Trophoblast cell (in vitro differentiated cells and primary cell): ENCODE measurements at regions not wholly inside any gene's neighbourhood (a gene's known extent, or its start where the extent isn't known, plus 50 kb on each side); places are given as distances from the start of the nearest gene placed in this dataset.

Source experiments
- DNase-seq, 2 donors: peaks; one replicate each; pipeline ENCODE4 v3.0.0-alpha.2; 2016
- H2AFZ ChIP-seq: 2 replicates; pipeline ENCODE4 v1.6.1; 2013; ENCODE audit warnings: low read length, moderate library complexity, mild to moderate bottlenecking; ENCODE audit not compliant: insufficient read depth, poor library complexity
- H2AK5ac ChIP-seq: 2 replicates; pipeline ENCODE4 v1.6.1; 2013; ENCODE audit warnings: mild to moderate bottlenecking, low read length
- H2BK120ac ChIP-seq: 2 replicates; pipeline ENCODE4 v1.6.1; 2013; ENCODE audit warnings: low read length, mild to moderate bottlenecking, moderate library complexity; ENCODE audit not compliant: insufficient read depth, poor library complexity
- H2BK12ac ChIP-seq: 2 replicates; pipeline ENCODE4 v1.6.1; 2013; ENCODE audit warnings: mild to moderate bottlenecking, low read length, moderate library complexity
- H2BK5ac ChIP-seq: 2 replicates; pipeline ENCODE4 v1.6.1; 2013; ENCODE audit warnings: low read length, low read depth, moderate library complexity, mild to moderate bottlenecking; ENCODE audit not compliant: poor library complexity
- H3K14ac ChIP-seq: 2 replicates; pipeline ENCODE4 v1.6.1; 2013; ENCODE audit warnings: mild to moderate bottlenecking, low read length
- H3K18ac ChIP-seq: 2 replicates; pipeline ENCODE4 v1.6.1; 2013; ENCODE audit warnings: mild to moderate bottlenecking, low read length
- H3K23ac ChIP-seq: 2 replicates; pipeline ENCODE4 v1.6.1; 2013; ENCODE audit warnings: low read length
- H3K27ac ChIP-seq: 2 replicates; pipeline ENCODE4 v1.5.1; 2013; ENCODE audit warnings: low read depth, mild to moderate bottlenecking, inconsistent platforms, low read length, moderate library complexity
- H3K27me3 ChIP-seq: 2 replicates; pipeline ENCODE4 v1.6.1; 2013; ENCODE audit warnings: inconsistent platforms, mild to moderate bottlenecking, low read length, moderate library complexity; ENCODE audit not compliant: insufficient read depth
- H3K36me3 ChIP-seq, 2 experiments: 1 replicate in 1 of 2; 2 replicates in 1 of 2; pipeline ENCODE4 v1.6.1; 2013; ENCODE audit warnings: low read length in 2 of 2, mild to moderate bottlenecking in 2 of 2, moderate library complexity in 1 of 2; ENCODE audit not compliant: insufficient read depth in 2 of 2, control insufficient read depth in 1 of 2
- H3K4ac ChIP-seq: 2 replicates; pipeline ENCODE4 v1.6.1; 2013; ENCODE audit warnings: low read depth, mild to moderate bottlenecking, low read length, moderate library complexity
- H3K4me1 ChIP-seq, 2 experiments: 1 replicate in 1 of 2; 2 replicates in 1 of 2; pipeline ENCODE4 v1.6.1; 2013; ENCODE audit warnings: low read length in 2 of 2, mild to moderate bottlenecking in 2 of 2, moderate library complexity in 1 of 2; ENCODE audit not compliant: insufficient read depth in 2 of 2, control insufficient read depth in 1 of 2
- H3K4me2 ChIP-seq: 2 replicates; pipeline ENCODE4 v1.6.1; 2013; ENCODE audit warnings: inconsistent platforms, mild to moderate bottlenecking, low read length, moderate library complexity
- H3K4me3 ChIP-seq: 2 replicates; pipeline ENCODE4 v1.5.1; 2013; ENCODE audit warnings: mild to moderate bottlenecking, low read depth, low read length, inconsistent platforms
- H3K79me1 ChIP-seq: one replicate; pipeline ENCODE4 v1.6.1; 2013; ENCODE audit warnings: low read length
- H3K79me2 ChIP-seq: 2 replicates; pipeline ENCODE4 v1.6.1; 2013; ENCODE audit warnings: low read length, mild to moderate bottlenecking; ENCODE audit not compliant: control insufficient read depth, insufficient read depth, poor library complexity
- H3K9ac ChIP-seq: 2 replicates; pipeline ENCODE4 v1.6.1; 2013; ENCODE audit warnings: mild to moderate bottlenecking, low read length
- H3K9me3 ChIP-seq: 2 replicates; pipeline ENCODE4 v1.6.1; 2013; ENCODE audit warnings: low read depth, mild to moderate bottlenecking, control low read depth, inconsistent platforms, low read length; ENCODE audit not compliant: insufficient read depth
- H4K12ac ChIP-seq: 2 replicates; pipeline ENCODE4 v1.6.1; 2013; ENCODE audit warnings: low read depth, mild to moderate bottlenecking, low read length, moderate library complexity
- H4K8ac ChIP-seq: 2 replicates; pipeline ENCODE4 v1.6.1; 2013; ENCODE audit warnings: low read depth, mild to moderate bottlenecking, low read length, moderate library complexity
- H4K91ac ChIP-seq: one replicate; pipeline ENCODE4 v1.6.1; 2013; ENCODE audit warnings: low read depth, mild to moderate bottlenecking, low read length, moderate library complexity
- WGBS: extraction: QIAGEN DNeasy Blood & Tissue Kit; methylation state at CpG from one replicate; pipeline ENCODE4 v1.1.7; 2013; ENCODE audit warnings: missing lambda C conversion rate; ENCODE audit not compliant: insufficient read length, insufficient coverage; ENCODE audit errors: extremely low coverage; 5-methylcytosine and 5-hydroxymethylcytosine counted together

GRCh38 chr7:156166692-156167416, 354.6 kb upstream of the SHH start:
- H3K79me1 ChIP-seq = no peaks in the 10 kb centered on the region
- H3K4me2 ChIP-seq = no peak overlapping the region
- H3K23ac ChIP-seq = no peak overlapping the region
- WGBS = no CpG with 5 or more reads among the region's 12 CpGs
- H3K9ac ChIP-seq = no peak overlapping the region
- no peaks in the 10 kb centered on the region for H3K4me1 ChIP-seq
- no peak overlapping the region for H2AFZ ChIP-seq
- no peak overlapping the region for H2BK5ac ChIP-seq
- H3K14ac ChIP-seq = no peak overlapping the region
- no peaks in the 10 kb centered on the region for H3K36me3 ChIP-seq
- H2AK5ac ChIP-seq = no peak overlapping the region
- H4K12ac ChIP-seq = no peak overlapping the region
- H3K4me3 ChIP-seq = no peak overlapping the region
- no peak overlapping the region for H3K4ac ChIP-seq
- H4K91ac ChIP-seq = no peak overlapping the region
- H4K8ac ChIP-seq = no peak overlapping the region
- no peak overlapping the region for H2BK12ac ChIP-seq
- no peaks in the 10 kb centered on the region for H3K9me3 ChIP-seq
- no peak for DNase-seq
- H3K27ac ChIP-seq = no peak overlapping the region
- H3K18ac ChIP-seq = no peak overlapping the region
- no peak overlapping the region for H2BK120ac ChIP-seq
- no peaks in the 10 kb centered on the region for H3K79me2 ChIP-seq
- H3K27me3 ChIP-seq = no peaks in the 10 kb centered on the region

DNA sequence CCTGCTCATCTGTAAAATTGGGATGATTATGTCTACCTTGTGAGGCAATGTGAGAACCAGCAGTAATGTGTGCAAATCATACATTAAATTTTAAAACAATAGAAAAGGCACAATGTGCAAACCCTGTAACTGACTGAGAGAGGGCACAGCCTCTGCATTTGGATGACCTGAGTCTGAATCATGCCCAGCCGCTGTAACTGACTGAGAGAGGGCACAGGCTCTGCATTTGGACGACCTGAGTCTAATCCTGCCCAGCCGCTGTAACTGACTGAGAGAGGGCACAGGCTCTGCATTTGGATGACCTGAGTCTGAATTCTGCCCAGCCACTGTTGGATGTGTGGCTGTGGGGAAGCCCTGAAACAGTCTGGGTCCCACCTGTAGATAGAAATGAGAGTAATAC, 351.5 kb upstream of the SHH start:
- Histone ChIP-seq H3K9me3 (no peaks in the 10 kb centered on the region), H3K79me2 (no peaks in the 10 kb centered on the region), H3K14ac (no peak overlapping the region), H3K4me3 (no peak overlapping the region), H3K18ac (no peak overlapping the region), H4K8ac (no peak overlapping the region), H2AFZ (no peak overlapping the region), H2BK120ac (no peak overlapping the region), H4K91ac (no peak overlapping the region), H2BK5ac (no peak overlapping the region), H3K4me2 (no peak overlapping the region), H3K27me3 (no peaks in the 10 kb centered on the region), H3K4ac (no peak overlapping the region), H2AK5ac (no peak overlapping the region), H4K12ac (no peak overlapping the region), H3K4me1 (no peaks in the 10 kb centered on the region), H3K27ac (no peak overlapping the region), H3K36me3 (no peaks in the 10 kb centered on the region), H3K9ac (no peak overlapping the region), H3K79me1 (no peaks in the 10 kb centered on the region), H2BK12ac (no peak overlapping the region), H3K23ac (no peak overlapping the region)
- no peak for DNase-seq
- no CpG with 5 or more reads among the region's 3 CpGs for WGBS

DNA sequence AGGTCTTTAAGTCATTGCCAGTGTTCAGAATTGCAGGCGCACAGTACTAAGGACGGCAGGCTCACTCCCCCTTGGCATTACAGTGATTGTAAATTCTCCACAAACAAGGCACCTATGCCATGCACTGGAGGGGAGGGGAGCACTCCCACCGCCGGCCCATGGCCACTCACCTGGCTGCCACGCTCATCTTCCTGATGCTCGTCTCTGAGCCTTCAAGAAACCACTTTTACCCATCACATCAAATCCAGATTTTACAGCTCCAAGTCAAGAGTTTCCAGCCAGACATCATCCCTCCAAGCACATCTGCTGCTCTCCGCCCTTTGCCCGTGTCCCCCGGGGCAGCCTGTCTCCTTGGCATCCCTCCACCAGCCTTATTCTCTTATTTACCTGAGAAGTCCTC, 350.2 kb upstream of the SHH start:
- no peak overlapping the region for H3K4me2 ChIP-seq
- no peak for DNase-seq
- WGBS = no CpG with 5 or more reads among the region's 9 CpGs

GRCh38 chr7:156160811-156161210, 348.5 kb upstream of the SHH start:
- no peak overlapping the region for H4K12ac ChIP-seq
- H3K9ac ChIP-seq = no peak overlapping the region
- no peak overlapping the region for H2BK5ac ChIP-seq
- no peaks in the 10 kb centered on the region for H3K9me3 ChIP-seq
- H2AK5ac ChIP-seq = no peak overlapping the region
- H2AFZ ChIP-seq = no peak overlapping the region
- H2BK120ac ChIP-seq = no peak overlapping the region
- no peak overlapping the region for H3K14ac ChIP-seq
- H4K91ac ChIP-seq = no peak overlapping the region
- no peak overlapping the region for H4K8ac ChIP-seq
- no peak overlapping the region for H3K23ac ChIP-seq
- no peak overlapping the region for H3K4ac ChIP-seq
- H3K27me3 ChIP-seq = no peaks in the 10 kb centered on the region
- no peak overlapping the region for H3K18ac ChIP-seq
- H3K27ac ChIP-seq = no peak overlapping the region
- H3K79me2 ChIP-seq = no peaks in the 10 kb centered on the region
- no peaks in the 10 kb centered on the region for H3K4me1 ChIP-seq
- H3K79me1 ChIP-seq = no peaks in the 10 kb centered on the region
- DNase-seq = no peak
- no peak overlapping the region for H2BK12ac ChIP-seq
- H3K36me3 ChIP-seq = no peaks in the 10 kb centered on the region
- H3K4me3 ChIP-seq = no peak overlapping the region
- WGBS = no CpG with 5 or more reads among the region's 15 CpGs
- no peak overlapping the region for H3K4me2 ChIP-seq

More for the DNA sequence above, 350.2 kb upstream of the SHH start:
- no peak overlapping the region for H4K91ac ChIP-seq
- H3K4me3 ChIP-seq = no peak overlapping the region
- H4K12ac ChIP-seq = no peak overlapping the region
- no peak overlapping the region for H4K8ac ChIP-seq
- no peaks in the 10 kb centered on the region for H3K4me1 ChIP-seq
- H3K79me1 ChIP-seq = no peaks in the 10 kb centered on the region
- H3K4ac ChIP-seq = no peak overlapping the region
- H2AFZ ChIP-seq = no peak overlapping the region
- no peak overlapping the region for H2BK12ac ChIP-seq
- H3K36me3 ChIP-seq = no peaks in the 10 kb centered on the region
- no peak overlapping the region for H3K23ac ChIP-seq
- no peak overlapping the region for H3K9ac ChIP-seq
- no peak overlapping the region for H2AK5ac ChIP-seq
- no peak overlapping the region for H3K18ac ChIP-seq
- no peak overlapping the region for H3K14ac ChIP-seq
- no peaks in the 10 kb centered on the region for H3K27me3 ChIP-seq
- H3K79me2 ChIP-seq = no peaks in the 10 kb centered on the region
- H3K9me3 ChIP-seq = no peaks in the 10 kb centered on the region
- H2BK120ac ChIP-seq = no peak overlapping the region
- H2BK5ac ChIP-seq = no peak overlapping the region
- H3K27ac ChIP-seq = no peak overlapping the region
